HEK293 (cell line): ENCODE measurements at regions not wholly inside any gene's neighbourhood (a gene's known extent, or its start where the extent isn't known, plus 50 kb on each side); places are given as distances from the start of the nearest gene placed in this dataset.

Experiments used
- CTCF ChIA-PET: fragments of 350-600 bp; formaldehyde crosslinking; extraction: SDS; loops from one replicate; lab custom pipeline; 2021; ENCODE audit warnings: antibody characterized with exemption; lab: Yijun Ruan, JAX
- POLR2A ChIA-PET: fragments of 300-600 bp; formaldehyde crosslinking; extraction: SDS; loops from one replicate; lab custom pipeline; 2020; ENCODE audit warnings: antibody characterized with exemption, inconsistent platforms; lab: Yijun Ruan, JAX
- H3K27ac ChIP-seq: fragments of 200-500 bp; sonication (Bioruptor generic); 2 replicates; pipeline ENCODE4 v1.5.1; 2014; ENCODE audit warnings: low read depth, low read length, control low read depth, inconsistent platforms; ENCODE audit errors: extremely low read depth
- H3K36me3 ChIP-seq, 2 experiments: fragments of 200-500 bp in 1 of 2; sonication (Bioruptor generic) in 1 of 2; 1 replicate in 1 of 2; 2 replicates in 1 of 2; pipeline ENCODE4 v1.5.1; 2014 to 2017; ENCODE audit warnings: inconsistent platforms in 2 of 2, low read length in 2 of 2; ENCODE audit not compliant: control insufficient read depth in 2 of 2, insufficient read depth in 1 of 2
- H3K4me1 ChIP-seq: fragments of 200-500 bp; sonication (Bioruptor generic); 2 replicates; pipeline ENCODE4 v1.5.1; 2014; ENCODE audit warnings: mild to moderate bottlenecking, low read length, inconsistent platforms; ENCODE audit not compliant: control insufficient read depth, insufficient read depth
- H3K4me3 ChIP-seq: 2 replicates; pipeline ENCODE4 v1.5.1; 2011; ENCODE audit warnings: low read depth, mild to moderate bottlenecking, control low read depth, low read length, moderate library complexity
- H3K9me3 ChIP-seq: fragments of 200-500 bp; sonication (Bioruptor generic); 2 replicates; pipeline ENCODE4 v1.5.1; 2014; ENCODE audit warnings: low read depth, low read length, inconsistent platforms; ENCODE audit not compliant: control insufficient read depth, insufficient read depth
- GFI1B ChIP-seq: fragments of 450-650 bp; formaldehyde crosslinking; IDR thresholded peaks from 2 replicates; pipeline ENCODE4 v1.5.1; 2016; ENCODE audit warnings: missing biosample characterization, missing genetic modification characterization
- KLF7 ChIP-seq: fragments of 450-650 bp; formaldehyde crosslinking; IDR thresholded peaks from 2 replicates; pipeline ENCODE4 v1.5.1; 2016; ENCODE audit warnings: missing biosample characterization, missing genetic modification characterization, borderline replicate concordance
- MZF1 ChIP-seq: fragments of 450-650 bp; formaldehyde crosslinking; IDR thresholded peaks from 2 replicates; pipeline ENCODE4 v1.5.1; 2017; ENCODE audit warnings: missing biosample characterization, missing genetic modification characterization, borderline replicate concordance
- OVOL3 ChIP-seq: fragments of 450-650 bp; formaldehyde crosslinking; IDR thresholded peaks from 2 replicates; pipeline ENCODE4 v1.5.1; 2016; ENCODE audit warnings: missing biosample characterization, missing genetic modification characterization
- ZBTB1 ChIP-seq: fragments of 450-650 bp; formaldehyde crosslinking; IDR thresholded peaks from 2 replicates; pipeline ENCODE4 v1.5.1; 2016; ENCODE audit warnings: missing biosample characterization, missing genetic modification characterization
- ZNF155 ChIP-seq: fragments of 450-650 bp; formaldehyde crosslinking; IDR thresholded peaks from 2 replicates; pipeline ENCODE4 v1.5.1; 2016; ENCODE audit warnings: missing biosample characterization, missing genetic modification characterization
- ZNF157 ChIP-seq: fragments of 450-650 bp; formaldehyde crosslinking; IDR thresholded peaks from 2 replicates; pipeline ENCODE4 v1.5.1; 2016; ENCODE audit warnings: missing biosample characterization, missing genetic modification characterization
- ZNF19 ChIP-seq: fragments of 450-650 bp; formaldehyde crosslinking; IDR thresholded peaks from 2 replicates; pipeline ENCODE4; 2016; ENCODE audit warnings: missing biosample characterization, missing genetic modification characterization, low read depth
- ZNF2 ChIP-seq: fragments of 450-650 bp; formaldehyde crosslinking; IDR thresholded peaks from 2 replicates; pipeline ENCODE4 v1.5.1; 2016; ENCODE audit warnings: missing biosample characterization, missing genetic modification characterization
- ZNF211 ChIP-seq: fragments of 450-650 bp; formaldehyde crosslinking; IDR thresholded peaks from 2 replicates; pipeline ENCODE4 v1.5.1; 2016; ENCODE audit warnings: low read depth, missing biosample characterization, missing genetic modification characterization
- ZNF366 ChIP-seq: fragments of 450-650 bp; formaldehyde crosslinking; conservative IDR thresholded peaks from 2 replicates; pipeline ENCODE4 v1.5.1; 2016; ENCODE audit warnings: missing biosample characterization, missing genetic modification characterization
- ZNF416 ChIP-seq: fragments of 450-650 bp; formaldehyde crosslinking; IDR thresholded peaks from 2 replicates; pipeline ENCODE4 v1.5.1; 2016; ENCODE audit warnings: missing biosample characterization, missing genetic modification characterization
- ZNF560 ChIP-seq: fragments of 450-650 bp; formaldehyde crosslinking; IDR thresholded peaks from 2 replicates; pipeline ENCODE4 v1.5.1; 2017; ENCODE audit warnings: missing biosample characterization, missing genetic modification characterization, borderline replicate concordance
- ZNF626 ChIP-seq: fragments of 450-650 bp; sonication (Bioruptor Pico); formaldehyde crosslinking; IDR thresholded peaks from 2 replicates; pipeline ENCODE4 v1.5.1; 2018; ENCODE audit warnings: missing biosample characterization, missing genetic modification characterization, inconsistent platforms
- ZNF830 ChIP-seq: fragments of 450-650 bp; IDR thresholded peaks from 2 replicates; pipeline ENCODE4 v1.5.0; 2018; ENCODE audit warnings: missing biosample characterization, missing genetic modification characterization, low read depth, mild to moderate bottlenecking, moderate library complexity
- ZSCAN16 ChIP-seq: fragments of 450-650 bp; formaldehyde crosslinking; IDR thresholded peaks from 2 replicates; pipeline ENCODE4 v1.5.1; 2016; ENCODE audit warnings: missing biosample characterization, missing genetic modification characterization
- TF ChIP-seq, protein P1 (sequence below): fragments of 450-650 bp; formaldehyde crosslinking; IDR thresholded peaks from 2 replicates; pipeline ENCODE4 v1.5.1; 2016; ENCODE audit warnings: missing biosample characterization, missing genetic modification characterization
- TF ChIP-seq, protein P2 (sequence below): fragments of 450-650 bp; formaldehyde crosslinking; IDR thresholded peaks from 2 replicates; pipeline ENCODE4 v1.5.1; 2016; ENCODE audit warnings: missing biosample characterization, missing genetic modification characterization
- TF ChIP-seq, protein P3 (sequence below): fragments of 450-650 bp; formaldehyde crosslinking; IDR thresholded peaks from 2 replicates; pipeline ENCODE4 v1.5.1; 2016; ENCODE audit warnings: missing biosample characterization, missing genetic modification characterization
- TF ChIP-seq, protein P4 (sequence below): fragments of 450-650 bp; formaldehyde crosslinking; IDR thresholded peaks from 2 replicates; pipeline ENCODE4 v1.5.1; 2016; ENCODE audit warnings: missing biosample characterization, missing genetic modification characterization
- TF ChIP-seq, protein P5 (sequence below): fragments of 450-650 bp; formaldehyde crosslinking; IDR thresholded peaks from 2 replicates; pipeline ENCODE4 v1.5.1; 2016; ENCODE audit warnings: missing biosample characterization, missing genetic modification characterization, low read depth
- TF ChIP-seq, protein P6 (sequence below): fragments of 450-650 bp; formaldehyde crosslinking; IDR thresholded peaks from 2 replicates; pipeline ENCODE4 v1.5.1; 2017; ENCODE audit warnings: missing biosample characterization, missing genetic modification characterization

DNA sequence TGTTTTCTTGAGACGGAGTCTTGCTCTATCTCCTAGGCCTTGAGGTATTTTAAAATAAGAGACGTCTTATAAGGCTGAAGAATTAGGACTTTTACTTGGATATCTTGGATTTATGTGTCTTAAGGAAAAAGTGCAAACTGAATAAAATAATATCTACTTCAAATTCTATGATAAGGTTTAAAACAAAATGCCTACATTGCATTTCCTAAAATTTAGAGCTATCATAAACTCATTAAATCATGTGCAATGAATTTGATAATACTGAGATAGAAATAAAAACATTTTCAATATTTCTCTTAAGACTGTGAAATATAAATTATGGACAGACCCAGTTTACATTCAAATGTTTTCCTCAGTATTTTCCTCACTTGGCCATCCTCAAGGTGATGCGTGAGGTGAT lies 729.5 kb upstream of the LMO3 start:
- Histone ChIP-seq H3K4me3 (no peak overlapping the region), H3K27ac (no peak overlapping the region), H3K36me3 (no peaks in the 10 kb centered on the region), H3K9me3 (no peaks in the 10 kb centered on the region), H3K4me1 (no peaks in the 10 kb centered on the region)
- no peak for TF ChIP-seq MZF1 (tag by site-specific recombination)
- TF ChIP-seq ZSCAN16, result no peak
- TF ChIP-seq, protein P1, sequence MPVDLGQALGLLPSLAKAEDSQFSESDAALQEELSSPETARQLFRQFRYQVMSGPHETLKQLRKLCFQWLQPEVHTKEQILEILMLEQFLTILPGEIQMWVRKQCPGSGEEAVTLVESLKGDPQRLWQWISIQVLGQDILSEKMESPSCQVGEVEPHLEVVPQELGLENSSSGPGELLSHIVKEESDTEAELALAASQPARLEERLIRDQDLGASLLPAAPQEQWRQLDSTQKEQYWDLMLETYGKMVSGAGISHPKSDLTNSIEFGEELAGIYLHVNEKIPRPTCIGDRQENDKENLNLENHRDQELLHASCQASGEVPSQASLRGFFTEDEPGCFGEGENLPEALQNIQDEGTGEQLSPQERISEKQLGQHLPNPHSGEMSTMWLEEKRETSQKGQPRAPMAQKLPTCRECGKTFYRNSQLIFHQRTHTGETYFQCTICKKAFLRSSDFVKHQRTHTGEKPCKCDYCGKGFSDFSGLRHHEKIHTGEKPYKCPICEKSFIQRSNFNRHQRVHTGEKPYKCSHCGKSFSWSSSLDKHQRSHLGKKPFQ (tag by site-specific recombination), result no peak
- TF ChIP-seq, protein P2, sequence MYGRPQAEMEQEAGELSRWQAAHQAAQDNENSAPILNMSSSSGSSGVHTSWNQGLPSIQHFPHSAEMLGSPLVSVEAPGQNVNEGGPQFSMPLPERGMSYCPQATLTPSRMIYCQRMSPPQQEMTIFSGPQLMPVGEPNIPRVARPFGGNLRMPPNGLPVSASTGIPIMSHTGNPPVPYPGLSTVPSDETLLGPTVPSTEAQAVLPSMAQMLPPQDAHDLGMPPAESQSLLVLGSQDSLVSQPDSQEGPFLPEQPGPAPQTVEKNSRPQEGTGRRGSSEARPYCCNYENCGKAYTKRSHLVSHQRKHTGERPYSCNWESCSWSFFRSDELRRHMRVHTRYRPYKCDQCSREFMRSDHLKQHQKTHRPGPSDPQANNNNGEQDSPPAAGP, result no peak
- ChIA-PET POLR2A (no interaction called here), CTCF (no interaction called here)

DNA sequence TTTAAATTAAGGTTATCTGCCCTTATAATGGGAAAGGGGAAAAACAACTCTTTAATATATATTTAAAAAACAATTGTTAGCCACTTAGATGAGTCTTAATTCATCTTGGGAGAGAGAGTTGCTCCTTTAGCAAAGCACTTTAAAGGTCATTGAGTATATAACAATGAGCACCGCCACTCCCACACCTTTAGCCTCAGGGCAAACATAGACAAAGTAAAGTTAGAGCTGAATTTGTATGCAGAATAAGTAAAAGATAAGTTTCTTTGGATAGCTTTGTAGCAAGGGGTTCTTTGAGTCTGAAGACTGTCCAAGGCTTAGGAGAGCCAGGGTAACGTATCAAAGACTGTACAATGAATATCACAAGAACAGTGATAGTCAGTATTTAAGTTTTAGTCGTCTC lies 728.8 kb upstream of the LMO3 start:
- H3K9me3 ChIP-seq, result no peaks in the 10 kb centered on the region
- H3K27ac ChIP-seq, result no peak overlapping the region
- H3K4me1 ChIP-seq, result no peaks in the 10 kb centered on the region
- H3K4me3 ChIP-seq, result no peak overlapping the region
- TF ChIP-seq GFI1B (tag by site-specific recombination), result no peak
- TF ChIP-seq ZNF211, result no peak
- TF ChIP-seq ZNF830 (tag by site-specific recombination), result no peak
- no peak for TF ChIP-seq ZBTB1 (tag by site-specific recombination)
- TF ChIP-seq, all 188 proteins: peak for 0
- ChIA-PET POLR2A (no interaction called here), CTCF (no interaction called here)
- no peaks in the 10 kb centered on the region for H3K36me3 ChIP-seq

DNA sequence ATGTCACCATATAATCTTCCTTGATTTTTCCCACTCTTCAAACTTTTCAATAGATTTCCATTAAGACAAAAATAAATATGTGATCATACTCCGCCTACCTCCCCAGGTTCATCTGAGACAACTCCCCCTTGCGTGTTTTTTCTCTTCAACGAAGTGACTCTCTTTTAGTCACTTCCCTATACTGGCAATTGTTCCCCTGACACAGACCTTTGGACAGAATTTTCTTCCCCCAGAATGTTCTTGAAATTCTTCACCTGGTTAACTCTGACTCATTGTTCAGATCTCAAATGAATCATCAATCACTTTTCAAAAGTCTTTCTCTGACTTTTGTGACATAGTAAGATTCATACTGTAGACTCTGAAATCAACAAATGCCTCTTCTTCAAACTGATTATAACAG lies 727.3 kb upstream of the LMO3 start:
- CTCF ChIA-PET, result no interaction called here
- Histone ChIP-seq H3K27ac (no peak overlapping the region), H3K4me1 (no peaks in the 10 kb centered on the region), H3K4me3 (no peak overlapping the region), H3K36me3 (no peaks in the 10 kb centered on the region), H3K9me3 (no peaks in the 10 kb centered on the region)
- POLR2A ChIA-PET, result no interaction called here
- TF ChIP-seq ZNF416 (tag by site-specific recombination) (no peak), ZNF626 (no peak), ZNF366 (tag by site-specific recombination) (no peak), ZNF2 (tag by site-specific recombination) (no peak), ZNF19 (no peak), ZNF155 (tag by site-specific recombination) (no peak), ZNF157 (tag by site-specific recombination) (no peak), OVOL3 (tag by site-specific recombination) (no peak), KLF7 (tag by site-specific recombination) (no peak), ZNF560 (tag by site-specific recombination) (no peak)
- TF ChIP-seq, protein P3, sequence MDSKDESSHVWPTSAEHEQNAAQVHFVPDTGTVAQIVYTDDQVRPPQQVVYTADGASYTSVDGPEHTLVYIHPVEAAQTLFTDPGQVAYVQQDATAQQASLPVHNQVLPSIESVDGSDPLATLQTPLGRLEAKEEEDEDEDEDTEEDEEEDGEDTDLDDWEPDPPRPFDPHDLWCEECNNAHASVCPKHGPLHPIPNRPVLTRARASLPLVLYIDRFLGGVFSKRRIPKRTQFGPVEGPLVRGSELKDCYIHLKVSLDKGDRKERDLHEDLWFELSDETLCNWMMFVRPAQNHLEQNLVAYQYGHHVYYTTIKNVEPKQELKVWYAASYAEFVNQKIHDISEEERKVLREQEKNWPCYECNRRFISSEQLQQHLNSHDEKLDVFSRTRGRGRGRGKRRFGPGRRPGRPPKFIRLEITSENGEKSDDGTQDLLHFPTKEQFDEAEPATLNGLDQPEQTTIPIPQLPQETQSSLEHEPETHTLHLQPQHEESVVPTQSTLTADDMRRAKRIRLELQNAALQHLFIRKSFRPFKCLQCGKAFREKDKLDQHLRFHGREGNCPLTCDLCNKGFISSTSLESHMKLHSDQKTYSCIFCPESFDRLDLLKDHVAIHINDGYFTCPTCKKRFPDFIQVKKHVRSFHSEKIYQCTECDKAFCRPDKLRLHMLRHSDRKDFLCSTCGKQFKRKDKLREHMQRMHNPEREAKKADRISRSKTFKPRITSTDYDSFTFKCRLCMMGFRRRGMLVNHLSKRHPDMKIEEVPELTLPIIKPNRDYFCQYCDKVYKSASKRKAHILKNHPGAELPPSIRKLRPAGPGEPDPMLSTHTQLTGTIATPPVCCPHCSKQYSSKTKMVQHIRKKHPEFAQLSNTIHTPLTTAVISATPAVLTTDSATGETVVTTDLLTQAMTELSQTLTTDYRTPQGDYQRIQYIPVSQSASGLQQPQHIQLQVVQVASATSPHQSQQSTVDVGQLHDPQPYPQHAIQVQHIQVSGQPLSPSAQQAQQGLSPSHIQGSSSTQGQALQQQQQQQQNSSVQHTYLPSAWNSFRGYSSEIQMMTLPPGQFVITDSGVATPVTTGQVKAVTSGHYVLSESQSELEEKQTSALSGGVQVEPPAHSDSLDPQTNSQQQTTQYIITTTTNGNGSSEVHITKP (tag by site-specific recombination), result no peak
- TF ChIP-seq, protein P4, sequence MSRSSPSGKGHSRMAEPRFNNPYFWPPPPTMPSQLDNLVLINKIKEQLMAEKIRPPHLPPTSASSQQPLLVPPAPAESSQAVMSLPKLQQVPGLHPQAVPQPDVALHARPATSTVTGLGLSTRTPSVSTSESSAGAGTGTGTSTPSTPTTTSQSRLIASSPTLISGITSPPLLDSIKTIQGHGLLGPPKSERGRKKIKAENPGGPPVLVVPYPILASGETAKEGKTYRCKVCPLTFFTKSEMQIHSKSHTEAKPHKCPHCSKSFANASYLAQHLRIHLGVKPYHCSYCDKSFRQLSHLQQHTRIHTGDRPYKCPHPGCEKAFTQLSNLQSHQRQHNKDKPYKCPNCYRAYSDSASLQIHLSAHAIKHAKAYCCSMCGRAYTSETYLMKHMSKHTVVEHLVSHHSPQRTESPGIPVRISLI, result no peak
- TF ChIP-seq, protein P5, sequence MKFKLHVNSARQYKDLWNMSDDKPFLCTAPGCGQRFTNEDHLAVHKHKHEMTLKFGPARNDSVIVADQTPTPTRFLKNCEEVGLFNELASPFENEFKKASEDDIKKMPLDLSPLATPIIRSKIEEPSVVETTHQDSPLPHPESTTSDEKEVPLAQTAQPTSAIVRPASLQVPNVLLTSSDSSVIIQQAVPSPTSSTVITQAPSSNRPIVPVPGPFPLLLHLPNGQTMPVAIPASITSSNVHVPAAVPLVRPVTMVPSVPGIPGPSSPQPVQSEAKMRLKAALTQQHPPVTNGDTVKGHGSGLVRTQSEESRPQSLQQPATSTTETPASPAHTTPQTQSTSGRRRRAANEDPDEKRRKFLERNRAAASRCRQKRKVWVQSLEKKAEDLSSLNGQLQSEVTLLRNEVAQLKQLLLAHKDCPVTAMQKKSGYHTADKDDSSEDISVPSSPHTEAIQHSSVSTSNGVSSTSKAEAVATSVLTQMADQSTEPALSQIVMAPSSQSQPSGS (tag by site-specific recombination), result no peak
- TF ChIP-seq, protein P6, sequence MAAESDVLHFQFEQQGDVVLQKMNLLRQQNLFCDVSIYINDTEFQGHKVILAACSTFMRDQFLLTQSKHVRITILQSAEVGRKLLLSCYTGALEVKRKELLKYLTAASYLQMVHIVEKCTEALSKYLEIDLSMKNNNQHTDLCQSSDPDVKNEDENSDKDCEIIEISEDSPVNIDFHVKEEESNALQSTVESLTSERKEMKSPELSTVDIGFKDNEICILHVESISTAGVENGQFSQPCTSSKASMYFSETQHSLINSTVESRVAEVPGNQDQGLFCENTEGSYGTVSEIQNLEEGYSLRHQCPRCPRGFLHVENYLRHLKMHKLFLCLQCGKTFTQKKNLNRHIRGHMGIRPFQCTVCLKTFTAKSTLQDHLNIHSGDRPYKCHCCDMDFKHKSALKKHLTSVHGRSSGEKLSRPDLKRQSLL (tag by site-specific recombination), result no peak
